Suprapubic skin (tissue), 4 donors: ENCODE measurements at regions not wholly inside any gene's neighbourhood (a gene's known extent, or its start where the extent isn't known, plus 50 kb on each side); places are given as distances from the start of the nearest gene placed in this dataset.

Experiments used
- CTCF ChIP-seq, 2 donors: fragments of 200-600 bp in 1 of 2; fragments of 450-650 bp in 1 of 2; sonication (generic) in 1 of 2; IDR thresholded peaks; one replicate each; pipeline ENCODE4 v1.5.1; 2016 to 2019; ENCODE audit warnings: antibody characterized with exemption in 2 of 2, mild to moderate bottlenecking in 1 of 2, moderate library complexity in 1 of 2
- EP300 ChIP-seq: sonication (generic); formaldehyde crosslinking; IDR thresholded peaks from one replicate; pipeline ENCODE4 v1.6.1; 2017; ENCODE audit warnings: antibody characterized with exemption
- POLR2A ChIP-seq, 2 donors: fragments of 450-650 bp; IDR thresholded peaks; one replicate each; pipeline ENCODE4 v1.6.1; 2017; ENCODE audit warnings: antibody characterized with exemption in 2 of 2, mild to moderate bottlenecking in 2 of 2, moderate library complexity in 2 of 2
- POLR2AphosphoS5 ChIP-seq, 3 donors: sonication (generic); formaldehyde crosslinking; IDR thresholded peaks; one replicate each; pipeline ENCODE4 v1.6.1; 2017; ENCODE audit warnings: antibody characterized with exemption in 3 of 3

GRCh38 chr20:58112017-58112781, 116.3 kb downstream of the ANKRD60 start:
- TF ChIP-seq CTCF (IDR thresholded peaks at IDR 0.05) (no peak), POLR2A (IDR thresholded peaks at IDR 0.05) (no peak), POLR2AphosphoS5 (IDR thresholded peaks at IDR 0.05) (no peak), EP300 (no peak)
